CD14-positive monocyte (primary cell): ENCODE measurements at regions not wholly inside any gene's neighbourhood (a gene's known extent, or its start where the extent isn't known, plus 50 kb on each side); places are given as distances from the start of the nearest gene placed in this dataset.

Experiments
- DNase-seq, 3 donors: peaks; one replicate each; pipeline ENCODE4 v3.0.0-alpha.2; 2011 to 2022
- H2AFZ ChIP-seq: 2 replicates; pipeline ENCODE4 v1.6.0; 2012; ENCODE audit warnings: mild to moderate bottlenecking, low read depth, low read length, inconsistent platforms; ENCODE audit not compliant: insufficient read depth, poor library complexity, severe bottlenecking
- H3K27ac ChIP-seq, 2 donors: 1 replicate in 1 of 2; 2 replicates in 1 of 2; pipeline ENCODE4 v1.5.1; 2012 to 2013; ENCODE audit warnings: low read length in 2 of 2, control low read depth in 1 of 2, inconsistent platforms in 1 of 2, low read depth in 1 of 2, mild to moderate bottlenecking in 1 of 2
- H3K27me3 ChIP-seq, 2 donors: one replicate each; pipeline versions ENCODE4 v1.6.0 to v1.6.1; 2011 to 2013; ENCODE audit warnings: low read length in 2 of 2; ENCODE audit not compliant: control insufficient read depth in 2 of 2, insufficient read depth in 2 of 2
- H3K36me3 ChIP-seq, 2 donors: replicated peaks in 1 of 2; 1 replicate in 1 of 2; 2 replicates in 1 of 2; pipeline versions ENCODE4 v1.5.1 to v1.6.1; 2012 to 2013; ENCODE audit warnings: low read length in 2 of 2, control low read depth in 1 of 2, inconsistent platforms in 1 of 2, mild to moderate bottlenecking in 1 of 2; ENCODE audit not compliant: insufficient read depth in 2 of 2, control insufficient read depth in 1 of 2
- H3K4me1 ChIP-seq, 2 donors: 1 replicate in 1 of 2; 2 replicates in 1 of 2; pipeline versions ENCODE4 v1.5.1 to v1.6.1; 2012 to 2013; ENCODE audit warnings: low read length in 2 of 2, control low read depth in 1 of 2, inconsistent platforms in 1 of 2, mild to moderate bottlenecking in 1 of 2, moderate library complexity in 1 of 2; ENCODE audit not compliant: insufficient read depth in 2 of 2, control insufficient read depth in 1 of 2
- H3K4me2 ChIP-seq: replicated peaks from 2 replicates; pipeline ENCODE3; 2012; ENCODE audit warnings: low read length, moderate library complexity, mild to moderate bottlenecking; ENCODE audit not compliant: poor library complexity, severe bottlenecking; ENCODE audit errors: extremely low read depth
- H3K4me3 ChIP-seq, 3 experiments: fragments of 200-600 bp in 1 of 3; sonication (generic) in 1 of 3; replicated peaks in 1 of 3; 1 replicate in 2 of 3; 2 replicates in 1 of 3; pipeline ENCODE4 v1.5.1; 2011 to 2013; ENCODE audit warnings: low read length in 3 of 3, mild to moderate bottlenecking in 3 of 3, control low read depth in 2 of 3, low read depth in 2 of 3, inconsistent platforms in 1 of 3, moderate library complexity in 1 of 3
- H3K79me2 ChIP-seq: 2 replicates; pipeline ENCODE4 v1.6.0; 2012; ENCODE audit warnings: mild to moderate bottlenecking, control low read depth, inconsistent platforms, low read length, moderate library complexity; ENCODE audit not compliant: insufficient read depth
- H3K9ac ChIP-seq: 2 replicates; pipeline ENCODE4 v1.6.0; 2017; ENCODE audit warnings: low read length, mild to moderate bottlenecking; ENCODE audit not compliant: insufficient read depth, poor library complexity, severe bottlenecking
- H3K9me3 ChIP-seq, 2 donors: replicated peaks in 1 of 2; 1 replicate in 1 of 2; 2 replicates in 1 of 2; pipeline versions ENCODE4 v1.5.1 to v1.6.1; 2012 to 2013; ENCODE audit warnings: low read length in 2 of 2, control low read depth in 1 of 2; ENCODE audit not compliant: control insufficient read depth in 1 of 2, insufficient read depth in 1 of 2
- H4K20me1 ChIP-seq: 2 replicates; pipeline ENCODE4 v1.6.0; 2012; ENCODE audit warnings: mild to moderate bottlenecking, low read length, control low read depth, moderate library complexity; ENCODE audit not compliant: insufficient read depth
- H3K27ac Mint-ChIP-seq, 7 donors: one replicate each; pipeline ENCODE4 v1.8.0; 2020; ENCODE audit warnings: mild to moderate bottlenecking in 7 of 7, mixed read lengths in 7 of 7, moderate library complexity in 6 of 7, inconsistent platforms in 2 of 7
- H3K27me3 Mint-ChIP-seq, 3 donors: one replicate each; pipeline ENCODE4 v1.8.0; 2021 to 2022; ENCODE audit warnings: low read depth in 3 of 3, mild to moderate bottlenecking in 3 of 3, mixed read lengths in 3 of 3, moderate library complexity in 3 of 3, inconsistent platforms in 1 of 3
- H3K36me3 Mint-ChIP-seq, 2 donors: one replicate each; pipeline ENCODE4 v1.8.0; 2020; ENCODE audit warnings: mixed read lengths in 2 of 2, inconsistent platforms in 1 of 2, mild to moderate bottlenecking in 1 of 2
- H3K4me1 Mint-ChIP-seq: one replicate; pipeline ENCODE4 v1.8.0; 2020; ENCODE audit warnings: mild to moderate bottlenecking, mixed read lengths
- H3K4me3 Mint-ChIP-seq, 2 donors: one replicate each; pipeline ENCODE4 v1.8.0; 2020; ENCODE audit warnings: mild to moderate bottlenecking in 2 of 2, mixed read lengths in 2 of 2, moderate library complexity in 1 of 2
- H3K9me3 Mint-ChIP-seq, 7 donors: one replicate each; pipeline ENCODE4 v1.8.0; 2020 to 2022; ENCODE audit warnings: mixed read lengths in 7 of 7, mild to moderate bottlenecking in 6 of 7, moderate library complexity in 6 of 7, inconsistent platforms in 2 of 7
- CTCF ChIP-seq: fragments of 200-600 bp; IDR thresholded peaks from one replicate; pipeline ENCODE4 v1.8.0; 2022; ENCODE audit warnings: antibody characterized with exemption, mild to moderate bottlenecking
- intact Hi-C, 2 donors: fragments of 100-400 bp; cut with micrococcal nuclease; formaldehyde crosslinking; loops; one replicate each; pipeline versions ENCODE4 v1.15.0 to v1.15.1; 2023

GRCh38 chr2:57544624-57545023 is 502.0 kb upstream of the VRK2 start:
- Mint-ChIP-seq H3K36me3 (no peaks in the 10 kb centered on the region), H3K4me1 (peaks cover 3% of the 10 kb centered on the region), H3K27me3 (peaks cover 0 to 3% (median 0%) of the 10 kb centered on the region in 3 donors), H3K4me3 (no peak overlapping the region), H3K27ac (no peak overlapping the region), H3K9me3 (peaks cover 0 to 2% (median 0%) of the 10 kb centered on the region in 7 donors)
- Histone ChIP-seq H3K4me3 (no peak overlapping the region), H3K4me2 (no peak overlapping the region), H3K9me3 (no peaks in the 10 kb centered on the region), H2AFZ (no peak overlapping the region), H3K79me2 (no peaks in the 10 kb centered on the region), H3K4me1 (peaks cover 0 to 2% of the 10 kb centered on the region in 2 donors), H3K27ac (no peak overlapping the region), H4K20me1 (no peaks in the 10 kb centered on the region), H3K9ac (no peak overlapping the region), H3K27me3 (no peaks in the 10 kb centered on the region), H3K36me3 (no peaks in the 10 kb centered on the region)
- intact Hi-C loops: no loop called here
- no peak for TF ChIP-seq CTCF
- no peak for DNase-seq

GRCh38 chr2:57546478-57546877 is 500.1 kb upstream of the VRK2 start:
- H3K27ac Mint-ChIP-seq: no peak overlapping the region
- H3K4me1 ChIP-seq: peaks cover 0 to 5% of the 10 kb centered on the region in 2 donors
- peaks cover 0 to 3% of the 10 kb centered on the region in 2 donors for H3K9me3 ChIP-seq

More at GRCh38 chr2:57546478-57546877, 500.1 kb upstream of the VRK2 start:
- DNase-seq: no peak
- no peaks in the 10 kb centered on the region for H4K20me1 ChIP-seq
- intact Hi-C loops: no loop called here
- Mint-ChIP-seq H3K4me1 (peaks cover 7% of the 10 kb centered on the region), H3K27me3 (peaks cover 0 to 3% (median 0%) of the 10 kb centered on the region in 3 donors), H3K36me3 (no peaks in the 10 kb centered on the region), H3K9me3 (peaks cover 0 to 12% (median 5%) of the 10 kb centered on the region in 7 donors), H3K4me3 (no peak overlapping the region)
- no peaks in the 10 kb centered on the region for H3K27me3 ChIP-seq
- no peak for TF ChIP-seq CTCF
- H3K4me2 ChIP-seq: no peak overlapping the region
- H3K4me3 ChIP-seq: no peak overlapping the region
- no peaks in the 10 kb centered on the region for H3K79me2 ChIP-seq
- H3K27ac ChIP-seq: no peak overlapping the region
- no peak overlapping the region for H3K9ac ChIP-seq
- H2AFZ ChIP-seq: no peak overlapping the region
- no peaks in the 10 kb centered on the region for H3K36me3 ChIP-seq
